OCI-LY7 (cell line): ENCODE measurements at regions not wholly inside any gene's neighbourhood (a gene's known extent, or its start where the extent isn't known, plus 50 kb on each side); places are given as distances from the start of the nearest gene placed in this dataset.

Source experiments
- BruUV-seq: library from RNA; stranded (reverse); fragments of 400-500 nt; replicated peaks from 2 replicates; lab custom pipeline; 2021; lab: Mats Ljungman, UMichigan
- CTCF ChIA-PET: fragments of 300-600 bp; sonication (Branson Sonifier 250); formaldehyde crosslinking; loops from one replicate; lab custom pipeline; 2022; ENCODE audit warnings: antibody characterized with exemption; ENCODE audit not compliant: unreplicated experiment; lab: Charles Lee
- POLR2A ChIA-PET: fragments of 300-600 bp; sonication (Branson Sonifier 250); formaldehyde crosslinking; loops from one replicate; lab custom pipeline; 2022; ENCODE audit warnings: antibody characterized with exemption; lab: Charles Lee
- DNase-seq: peaks from one replicate; pipeline ENCODE4 v3.0.0-alpha.2; 2015; ENCODE audit warnings: low spot score
- H2AFZ ChIP-seq: fragments of 200-600 bp; sonication (generic), shearing (Covaris generic); 2 replicates; pipeline ENCODE4 v1.6.1; 2014; ENCODE audit warnings: mild to moderate bottlenecking, antibody characterized with exemption, low read length, moderate library complexity
- H3K27ac ChIP-seq: fragments of 200-600 bp; sonication (generic); 2 replicates; pipeline ENCODE4 v1.5.1; 2014; ENCODE audit warnings: mixed run types, low read depth, mild to moderate bottlenecking, moderate library complexity, low read length, inconsistent platforms; ENCODE audit not compliant: poor library complexity, severe bottlenecking
- H3K36me3 ChIP-seq: fragments of 200-600 bp; sonication (generic); 2 replicates; pipeline ENCODE4 v1.6.1; 2014; ENCODE audit warnings: mild to moderate bottlenecking, antibody characterized with exemption, low read length, moderate library complexity, mixed read lengths; ENCODE audit not compliant: insufficient read depth
- H3K4me1 ChIP-seq: fragments of 200-600 bp; sonication (generic); 2 replicates; pipeline ENCODE4 v1.5.1; 2014; ENCODE audit warnings: mild to moderate bottlenecking, low read length; ENCODE audit not compliant: insufficient read depth, poor library complexity, severe bottlenecking
- H3K4me2 ChIP-seq: fragments of 200-600 bp; sonication (generic); 2 replicates; pipeline ENCODE4 v1.6.1; 2014; ENCODE audit warnings: mild to moderate bottlenecking, low read length
- H3K4me3 ChIP-seq: fragments of 200-600 bp; sonication (generic); 2 replicates; pipeline ENCODE4 v1.5.1; 2014; ENCODE audit warnings: mild to moderate bottlenecking, low read depth, low read length; ENCODE audit not compliant: poor library complexity, severe bottlenecking
- H3K79me2 ChIP-seq: fragments of 200-600 bp; sonication (generic); 2 replicates; pipeline ENCODE4 v1.6.1; 2016; ENCODE audit warnings: low read depth, mild to moderate bottlenecking, low read length, moderate library complexity, mixed read lengths; ENCODE audit not compliant: insufficient read depth
- H3K9me2 ChIP-seq: fragments of 200-600 bp; sonication (generic); 2 replicates; pipeline ENCODE4 v1.6.1; 2016; ENCODE audit warnings: mild to moderate bottlenecking, low read length, mixed read lengths; ENCODE audit not compliant: insufficient read depth
- H3K9me3 ChIP-seq: fragments of 200-600 bp; sonication (generic); 2 replicates; pipeline ENCODE4 v1.6.1; 2014; ENCODE audit warnings: mild to moderate bottlenecking, mixed run types, low read length, mixed read lengths
- H4K20me1 ChIP-seq: fragments of 200-600 bp; sonication (generic); 2 replicates; pipeline ENCODE4 v1.6.1; 2014; ENCODE audit warnings: mild to moderate bottlenecking, antibody characterized with exemption, low read length, moderate library complexity, mixed read lengths; ENCODE audit not compliant: insufficient read depth
- EZH2phosphoT487 ChIP-seq: fragments of 200-600 bp; sonication (generic); IDR thresholded peaks from 2 replicates; pipeline ENCODE4 v1.6.1; 2018; ENCODE audit warnings: low read depth, borderline replicate concordance, mild to moderate bottlenecking, mixed run types, antibody characterized with exemption, low read length, moderate library complexity, mixed read lengths
- intact Hi-C: fragments of 100-400 bp; cut with micrococcal nuclease; formaldehyde crosslinking; loops from one replicate; pipeline ENCODE4 v1.10.0; 2022; ENCODE audit not compliant: unreplicated experiment
- TF ChIP-seq, protein P1 (sequence below): fragments of 200-600 bp; sonication (generic); conservative IDR thresholded peaks from 2 replicates; pipeline ENCODE4 v1.5.1; 2014; ENCODE audit warnings: mild to moderate bottlenecking, antibody characterized with exemption, low read length, moderate library complexity, mixed read lengths

DNA sequence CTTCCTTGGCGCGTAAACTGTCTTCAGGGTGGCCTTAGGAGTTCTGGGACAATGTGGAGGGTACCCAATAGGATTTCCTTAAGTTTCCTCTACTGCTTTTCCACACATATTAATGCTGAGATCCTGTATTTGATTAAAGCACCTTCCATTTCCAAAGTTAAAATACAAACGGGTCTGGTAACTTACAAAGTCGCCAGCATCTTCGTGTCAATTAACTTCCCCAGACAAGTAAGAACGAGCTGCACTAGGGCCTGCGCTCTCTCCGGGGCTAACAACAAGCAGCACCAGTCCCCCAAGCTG is 130.9 kb downstream of the NDUFA12 start:
- no peaks in the 10 kb centered on the region for H4K20me1 ChIP-seq
- H3K9me3 ChIP-seq, result no peaks in the 10 kb centered on the region
- ChIA-PET POLR2A (interaction anchor here (0.7 to 3.7 kb wide), 4 partner anchors 14 to 141 kb away, joined by 3 to 18 read pairs (median 5); no protein-coding TSS in a partner anchor), CTCF (interaction anchor here (5.1 kb wide), 1 partner anchor 55 kb away, joined by 30 read pairs; no protein-coding TSS in a partner anchor)
- H3K4me3 ChIP-seq, result peak overlapping the region; percentile 60
- intact Hi-C loops, result no loop called here
- peaks cover 43% of the 10 kb centered on the region for H3K4me1 ChIP-seq
- peak; percentile 34 for DNase-seq
- BruUV-seq, result no TSS peak
- H3K9me2 ChIP-seq, result no peaks in the 10 kb centered on the region
- no peak overlapping the region for H3K27ac ChIP-seq
- H3K79me2 ChIP-seq, result no peaks in the 10 kb centered on the region
- H2AFZ ChIP-seq, result peak overlapping the region; percentile 68; the same call in 1 of the 2 replicates
- no peak for TF ChIP-seq EZH2phosphoT487
- TF ChIP-seq, protein P1, sequence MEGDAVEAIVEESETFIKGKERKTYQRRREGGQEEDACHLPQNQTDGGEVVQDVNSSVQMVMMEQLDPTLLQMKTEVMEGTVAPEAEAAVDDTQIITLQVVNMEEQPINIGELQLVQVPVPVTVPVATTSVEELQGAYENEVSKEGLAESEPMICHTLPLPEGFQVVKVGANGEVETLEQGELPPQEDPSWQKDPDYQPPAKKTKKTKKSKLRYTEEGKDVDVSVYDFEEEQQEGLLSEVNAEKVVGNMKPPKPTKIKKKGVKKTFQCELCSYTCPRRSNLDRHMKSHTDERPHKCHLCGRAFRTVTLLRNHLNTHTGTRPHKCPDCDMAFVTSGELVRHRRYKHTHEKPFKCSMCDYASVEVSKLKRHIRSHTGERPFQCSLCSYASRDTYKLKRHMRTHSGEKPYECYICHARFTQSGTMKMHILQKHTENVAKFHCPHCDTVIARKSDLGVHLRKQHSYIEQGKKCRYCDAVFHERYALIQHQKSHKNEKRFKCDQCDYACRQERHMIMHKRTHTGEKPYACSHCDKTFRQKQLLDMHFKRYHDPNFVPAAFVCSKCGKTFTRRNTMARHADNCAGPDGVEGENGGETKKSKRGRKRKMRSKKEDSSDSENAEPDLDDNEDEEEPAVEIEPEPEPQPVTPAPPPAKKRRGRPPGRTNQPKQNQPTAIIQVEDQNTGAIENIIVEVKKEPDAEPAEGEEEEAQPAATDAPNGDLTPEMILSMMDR, result no peak
- H3K36me3 ChIP-seq, result no peaks in the 10 kb centered on the region
- H3K4me2 ChIP-seq, result peak overlapping the region; percentile 59

DNA sequence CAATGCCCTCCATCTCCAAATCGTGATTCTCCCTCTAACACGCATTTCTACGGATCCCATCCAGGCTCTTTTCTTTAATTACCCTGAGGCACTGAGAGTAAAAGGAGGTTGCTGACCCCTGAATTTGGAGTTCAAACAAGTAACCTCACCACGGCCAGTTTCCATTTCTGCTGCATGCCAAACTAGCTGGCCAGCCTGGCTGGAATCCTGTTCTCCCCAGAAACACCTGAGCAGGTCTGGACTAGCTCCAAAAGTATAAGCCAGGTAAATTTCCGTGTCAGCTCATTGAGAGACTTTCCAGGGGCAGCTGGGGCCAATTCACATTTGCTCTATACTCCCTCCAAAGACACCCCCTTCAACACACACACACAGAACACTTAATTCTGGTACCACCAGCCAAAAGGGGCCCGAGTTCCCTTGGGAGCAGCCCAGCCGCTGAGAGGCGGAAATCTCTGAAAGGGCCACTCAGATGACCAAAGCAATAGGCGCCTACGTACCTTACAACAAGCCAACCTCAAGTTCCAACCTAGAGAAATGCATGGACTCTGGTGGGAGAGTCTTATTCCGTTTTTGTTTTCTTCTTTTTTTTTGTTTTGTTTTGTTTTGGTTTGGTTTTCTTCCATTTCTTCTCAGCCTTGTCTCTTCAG is 131.4 kb downstream of the NDUFA12 start:
- H2AFZ ChIP-seq, result peak overlapping the region; percentile 68; the same call in 1 of the 2 replicates
- intact Hi-C loops, result no loop called here
- DNase-seq, result no peak
- ChIA-PET CTCF (interaction anchor here (5.1 kb wide), 1 partner anchor 54 kb away, joined by 30 read pairs; no protein-coding TSS in a partner anchor), POLR2A (interaction anchor here (1.3 to 3.7 kb wide), 6 partner anchors 10 to 158 kb away, joined by 4 to 18 read pairs (median 8); no protein-coding TSS in a partner anchor)
- no peaks in the 10 kb centered on the region for H3K9me3 ChIP-seq
- no peaks in the 10 kb centered on the region for H4K20me1 ChIP-seq
- H3K4me3 ChIP-seq, result peak overlapping the region; percentile 60
- TF ChIP-seq, protein P1, result no peak
- no peak for TF ChIP-seq EZH2phosphoT487
- no peak overlapping the region for H3K27ac ChIP-seq
- no peaks in the 10 kb centered on the region for H3K9me2 ChIP-seq
- peak overlapping the region; percentile 59 for H3K4me2 ChIP-seq
- peaks cover 43% of the 10 kb centered on the region for H3K4me1 ChIP-seq
- H3K79me2 ChIP-seq, result no peaks in the 10 kb centered on the region
- H3K36me3 ChIP-seq, result no peaks in the 10 kb centered on the region
- no TSS peak for BruUV-seq

DNA sequence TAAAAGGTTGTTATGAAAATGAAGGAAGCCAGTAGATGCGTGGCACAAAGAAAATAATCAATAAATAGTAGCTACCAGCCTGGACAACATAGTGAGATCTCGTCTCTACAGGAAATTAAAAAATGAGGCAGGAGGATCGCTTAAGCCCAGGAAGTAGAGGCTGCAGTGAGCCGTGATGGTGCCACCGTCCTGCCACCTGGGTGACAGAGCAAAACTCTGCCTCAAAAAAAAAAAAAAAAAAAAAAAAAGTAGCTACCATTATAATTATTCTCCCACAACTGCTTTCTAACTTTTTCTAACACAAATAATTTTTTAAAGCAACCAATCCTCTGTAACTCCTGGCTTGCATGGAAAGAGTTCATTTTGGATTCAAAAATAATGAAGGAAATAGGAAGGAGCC is 133.0 kb downstream of the NDUFA12 start:
- no peaks in the 10 kb centered on the region for H4K20me1 ChIP-seq
- TF ChIP-seq EZH2phosphoT487, result no peak
- TF ChIP-seq, protein P1, result no peak
- intact Hi-C loops, result no loop called here
- H3K4me3 ChIP-seq, result no peak overlapping the region
- peak overlapping the region; percentile 46; the same call in 1 of the 2 replicates for H2AFZ ChIP-seq
- H3K9me3 ChIP-seq, result no peaks in the 10 kb centered on the region
- peak overlapping the region; percentile 26 for H3K27ac ChIP-seq
- H3K4me1 ChIP-seq, result peaks cover 42% of the 10 kb centered on the region
- BruUV-seq, result no TSS peak
- no peaks in the 10 kb centered on the region for H3K79me2 ChIP-seq
- H3K9me2 ChIP-seq, result no peaks in the 10 kb centered on the region
- peak overlapping the region; percentile 59 for H3K4me2 ChIP-seq
- DNase-seq, result peak; percentile 51
- no peaks in the 10 kb centered on the region for H3K36me3 ChIP-seq
- ChIA-PET POLR2A (interaction anchor here (0.6 to 3.7 kb wide), 15 partner anchors 8 to 477 kb away, joined by 3 to 18 read pairs (median 4); no protein-coding TSS in a partner anchor), CTCF (interaction anchor here (0.6 kb wide), 1 partner anchor 155 kb away, joined by 3 read pairs; no protein-coding TSS in a partner anchor)
